ENCODE measurements at regions not wholly inside any gene's neighbourhood (a gene's known extent, or its start where the extent isn't known, plus 50 kb on each side); places are given as distances from the start of the nearest gene placed in this dataset.

- Histone ChIP-seq H3K27me3 (no peaks in the 10 kb centered on the region), H3K9me3 (peaks cover 0 to 29% (median 18%) of the 10 kb centered on the region in 4 donors), H3K4me3 (no peak overlapping the region), H3K4me1 (no peaks in the 10 kb centered on the region), H3K27ac (no peak overlapping the region), H3K36me3 (no peaks in the 10 kb centered on the region)
- WGBS, 5 donors: 38 to 63% (median 56%) methylated on average over 1 of the region's 1 CpG
- DNase-seq: no peak
- TF ChIP-seq CTCF (IDR thresholded peaks at IDR 0.05): no peak
- TF ChIP-seq EP300 (IDR thresholded peaks at IDR 0.05): no peak
- TF ChIP-seq POLR2AphosphoS5 (IDR thresholded peaks at IDR 0.05): no peak
- TF ChIP-seq POLR2A (IDR thresholded peaks at IDR 0.05): no peak
- intact Hi-C loops (cut with DNase I; ENCODE audit: low total_unique reads): no loop called here
Measured at GRCh38 chr4:79078339-79078738, 139.1 kb upstream of the PAQR3 start.

DNA sequence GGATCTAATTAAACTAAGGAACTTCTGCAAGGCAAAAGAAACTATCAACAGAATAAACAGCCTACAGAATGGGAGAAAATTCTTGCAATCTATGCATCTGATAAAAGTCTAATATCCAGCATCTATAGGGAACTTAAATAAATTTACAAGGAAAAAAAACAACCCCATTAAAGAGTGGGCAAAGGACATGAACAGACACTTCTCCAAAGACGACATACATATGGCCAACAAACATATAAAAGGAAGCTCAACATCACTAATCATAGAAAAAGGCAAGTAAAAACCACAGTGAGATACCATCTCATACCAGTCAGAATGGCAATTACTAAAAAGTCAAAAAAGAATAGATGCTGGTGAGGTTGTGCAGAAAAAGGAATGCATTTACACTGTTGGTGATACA lies 134.8 kb upstream of the PAQR3 start:
- Histone ChIP-seq H3K27me3 (no peaks in the 10 kb centered on the region), H3K27ac (no peak overlapping the region), H3K36me3 (no peaks in the 10 kb centered on the region), H3K9me3 (peaks cover 0 to 17% (median 16%) of the 10 kb centered on the region in 4 donors), H3K4me3 (no peak overlapping the region), H3K4me1 (no peaks in the 10 kb centered on the region)
- intact Hi-C loops (cut with DNase I; ENCODE audit: low total_unique reads): no loop called here
- 89 to 93% (median 93%) methylated on average over 1 of the region's 1 CpG for WGBS, 5 donors
- no peak for DNase-seq
- TF ChIP-seq POLR2A (IDR thresholded peaks at IDR 0.05) (no peak), EP300 (IDR thresholded peaks at IDR 0.05) (no peak), POLR2AphosphoS5 (IDR thresholded peaks at IDR 0.05) (no peak), CTCF (IDR thresholded peaks at IDR 0.05) (no peak)

DNA sequence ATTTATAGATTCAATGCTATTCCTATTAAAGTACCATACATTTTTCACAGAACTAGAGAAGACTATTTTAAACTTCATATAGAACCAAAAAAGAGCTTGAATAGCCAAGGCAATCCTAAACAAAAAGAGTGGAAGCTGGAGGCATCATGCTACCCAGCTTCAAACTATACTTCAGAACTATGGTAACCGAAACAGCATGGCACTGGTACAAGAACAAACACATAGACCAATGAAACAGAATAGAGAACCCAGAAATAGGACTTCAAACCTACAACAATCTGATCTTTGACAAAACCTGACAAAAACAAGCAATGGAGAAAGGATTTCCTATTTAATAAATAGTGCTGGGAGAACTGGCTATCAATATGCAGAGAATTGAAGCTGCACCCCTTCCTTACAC lies 134.2 kb upstream of the PAQR3 start:
- TF ChIP-seq POLR2A (IDR thresholded peaks at IDR 0.05) (no peak), POLR2AphosphoS5 (IDR thresholded peaks at IDR 0.05) (no peak), CTCF (IDR thresholded peaks at IDR 0.05) (no peak), EP300 (IDR thresholded peaks at IDR 0.05) (no peak)
- WGBS, 5 donors: 0 to 96% (median 55%) methylated on average over 1 of the region's 1 CpG
- DNase-seq: no peak
- Histone ChIP-seq H3K9me3 (peaks cover 0 to 17% (median 16%) of the 10 kb centered on the region in 4 donors), H3K27me3 (no peaks in the 10 kb centered on the region), H3K4me1 (no peaks in the 10 kb centered on the region), H3K36me3 (no peaks in the 10 kb centered on the region), H3K27ac (no peak overlapping the region), H3K4me3 (no peak overlapping the region)
- intact Hi-C loops (cut with DNase I; ENCODE audit: low total_unique reads): no loop called here

DNA sequence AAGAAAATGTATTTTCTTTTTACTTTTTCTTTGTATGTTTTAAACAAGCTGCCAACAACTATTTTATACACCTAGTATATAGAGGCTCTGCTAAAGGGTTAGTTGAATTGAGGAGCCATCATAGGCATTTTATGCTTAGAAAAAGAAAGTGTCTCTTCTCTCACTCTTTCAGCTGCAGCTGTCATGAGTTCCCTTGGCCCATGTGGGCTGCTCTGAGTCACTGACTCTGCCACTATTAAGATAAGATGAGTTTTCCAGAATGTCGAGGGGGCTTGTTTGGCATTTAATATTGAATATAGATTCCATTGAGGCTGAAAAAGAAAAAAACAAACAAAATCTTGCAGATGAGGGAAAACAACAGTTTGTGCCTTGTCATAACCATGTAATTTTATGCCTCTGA lies 126.0 kb upstream of the PAQR3 start:
- intact Hi-C loops (cut with DNase I; ENCODE audit: low total_unique reads): no loop called here
- no peak for DNase-seq
- Histone ChIP-seq H3K27me3 (no peaks in the 10 kb centered on the region), H3K4me1 (no peaks in the 10 kb centered on the region), H3K9me3 (no peaks in the 10 kb centered on the region), H3K27ac (no peak overlapping the region), H3K36me3 (no peaks in the 10 kb centered on the region), H3K4me3 (no peak overlapping the region)
- WGBS, 5 donors: 23 to 53% (median 34%) methylated on average over 1 of the region's 1 CpG
- TF ChIP-seq CTCF (IDR thresholded peaks at IDR 0.05) (no peak), POLR2A (IDR thresholded peaks at IDR 0.05) (no peak), EP300 (IDR thresholded peaks at IDR 0.05) (no peak), POLR2AphosphoS5 (IDR thresholded peaks at IDR 0.05) (no peak)

Measured in stomach (tissue), 8 donors.